H1 (cell line): ENCODE measurements at regions not wholly inside any gene's neighbourhood (a gene's known extent, or its start where the extent isn't known, plus 50 kb on each side); places are given as distances from the start of the nearest gene placed in this dataset.

Source experiments
- CEBPB ChIP-seq: IDR thresholded peaks from 2 replicates; pipeline ENCODE4 v1.6.1; 2012; ENCODE audit warnings: low read depth, low read length
- CHD2 ChIP-seq: IDR thresholded peaks from 2 replicates; pipeline ENCODE4 v1.6.1; 2012; ENCODE audit warnings: low read length, improper control_type of control experiment
- CTBP2 ChIP-seq: IDR thresholded peaks from 2 replicates; pipeline ENCODE4 v1.7.0; 2011; ENCODE audit warnings: borderline replicate concordance, mild to moderate bottlenecking, moderate library complexity, mixed read lengths, low read length; ENCODE audit not compliant: insufficient read depth, insufficient read length
- CTCF ChIP-seq, 3 experiments: IDR thresholded peaks; 1 replicate in 2 of 3; 2 replicates in 1 of 3; pipeline versions ENCODE4 v1.5.1 to v1.6.1; 2011; ENCODE audit warnings: low read length in 3 of 3, mild to moderate bottlenecking in 3 of 3, inconsistent platforms in 2 of 3, low read depth in 1 of 3, moderate library complexity in 1 of 3; ENCODE audit not compliant: insufficient read depth in 1 of 3; ENCODE audit errors: control extremely low read depth in 1 of 3
- E2F6 ChIP-seq: IDR thresholded peaks from 2 replicates; pipeline ENCODE4 v1.6.1; 2012; ENCODE audit warnings: inconsistent platforms
- RBBP5 ChIP-seq: IDR thresholded peaks from 2 replicates; pipeline ENCODE4 v1.7.1; 2012; ENCODE audit warnings: low read depth, mild to moderate bottlenecking, inconsistent platforms, low read length, moderate library complexity, borderline replicate concordance
- SP2 ChIP-seq: IDR thresholded peaks from 2 replicates; pipeline ENCODE4 v1.6.1; 2012; ENCODE audit warnings: mild to moderate bottlenecking, low read length, inconsistent platforms
- TAF1 ChIP-seq: IDR thresholded peaks from 2 replicates; pipeline ENCODE4 v1.6.1; 2011; ENCODE audit warnings: mild to moderate bottlenecking, low read depth, low read length

- TF ChIP-seq RBBP5, result no peak
- no peak for TF ChIP-seq E2F6
- TF ChIP-seq SP2, result no peak
- TF ChIP-seq CTCF (IDR thresholded peaks at IDR 0.05; ENCODE audit: control extremely low read depth in 1 of 3, insufficient read depth in 1 of 3, low read depth in 1 of 3, low read length in 3 of 3), result no peak
- TF ChIP-seq CEBPB, result no peak
- TF ChIP-seq TAF1, result no peak
- no peak for TF ChIP-seq CHD2
- no peak for TF ChIP-seq CTBP2
Observed at GRCh38 chr17:22102177-22102576, 409.9 kb downstream of the KCNJ18 start.
